ENCODE measurements at regions not wholly inside any gene's neighbourhood (a gene's known extent, or its start where the extent isn't known, plus 50 kb on each side); places are given as distances from the start of the nearest gene placed in this dataset.

DNA sequence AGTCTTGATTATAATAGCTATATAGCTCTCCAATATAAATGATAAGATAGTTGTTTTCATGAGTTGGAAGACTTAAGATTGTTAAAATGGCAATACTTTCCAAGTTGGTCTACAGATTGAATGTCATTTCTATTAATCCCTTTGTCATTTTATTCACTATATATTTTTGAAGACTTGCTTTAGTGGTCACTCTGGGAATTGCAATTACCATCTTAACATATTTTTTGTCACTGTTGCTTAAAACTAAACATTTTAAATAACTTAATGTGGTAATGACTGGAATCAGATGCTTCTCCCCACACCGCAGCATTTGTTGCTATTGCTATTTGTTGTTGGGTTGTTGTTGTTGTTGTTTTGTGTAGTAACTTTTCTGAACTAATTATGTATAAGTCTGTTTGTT lies 1592.9 kb downstream of the MRPL39 start:
- H3K4me2 ChIP-seq (ENCODE audit: insufficient read depth in 1 of 2, low read depth in 2 of 2, low read length in 2 of 2) = no peak overlapping the region
- no peak overlapping the region for H2BK15ac ChIP-seq (ENCODE audit: low read length)
- H3K79me1 ChIP-seq (ENCODE audit: low read depth, low read length) = no peaks in the 10 kb centered on the region
- WGBS, 2 experiments (ENCODE audit: extremely low coverage in 1 of 2, insufficient coverage in 1 of 2, insufficient read length in 1 of 2, insufficient replicate concordance in 2 of 2, low coverage in 1 of 2, low lambda C conversion rate in 2 of 2, missing lambda C conversion rate in 1 of 2) = 90% methylated on average over 1 of the region's 1 CpG; no CpG with 5 or more reads in 1 of the 2 experiments
- H3K27ac ChIP-seq (ENCODE audit: low read depth, low read length) = no peak overlapping the region
- H3K36me3 ChIP-seq (ENCODE audit: control insufficient read depth in 2 of 4, insufficient read depth in 4 of 4, low read length in 3 of 4) = no peaks in the 10 kb centered on the region
- no peaks in the 10 kb centered on the region for H3K4me1 ChIP-seq (replicated peaks in 1 of 4; ENCODE audit: control insufficient read depth in 3 of 4, insufficient read depth in 4 of 4, low read length in 3 of 4)
- DNase-seq (ENCODE audit: low read depth in 1 of 2, low spot score in 2 of 2) (no peak), FAIRE-seq (no peak)
- H3K18ac ChIP-seq (ENCODE audit: extremely low read depth, low read length) = no peak overlapping the region
- H3K56ac ChIP-seq (replicated peaks; ENCODE audit: insufficient read length, low read depth, low read length) = no peak overlapping the region
- no peak overlapping the region for H2BK12ac ChIP-seq (ENCODE audit: low read depth, low read length)
- no peaks in the 10 kb centered on the region for H3K23me2 ChIP-seq (ENCODE audit: low read depth, low read length)
- H2AK5ac ChIP-seq (ENCODE audit: low read depth, low read length) = no peak overlapping the region
- no peaks in the 10 kb centered on the region for H3K79me2 ChIP-seq (ENCODE audit: control insufficient read depth in 1 of 2, insufficient read depth in 2 of 2, low read length in 2 of 2)
- H3K27me3 ChIP-seq (replicated peaks in 1 of 4; ENCODE audit: control insufficient read depth in 3 of 4, extremely low read depth in 1 of 4, insufficient read depth in 3 of 4, low read length in 3 of 4) = no peaks in the 10 kb centered on the region
- CTCF ChIA-PET (ENCODE audit: partially characterized antibody) = interaction anchor here (1.2 to 1.4 kb wide), 2 partner anchors 14 to 29 kb away, joined by 4 to 6 read pairs; no protein-coding TSS in a partner anchor
- H3K9ac ChIP-seq (replicated peaks in 1 of 4; ENCODE audit: extremely low read depth in 1 of 4, low read depth in 3 of 4, low read length in 3 of 4) = no peak overlapping the region
- peaks cover 14 to 35% of the 10 kb centered on the region in 2 experiments; a peak in 2 of 4 replicates for H3K9me3 ChIP-seq (ENCODE audit: insufficient read depth in 2 of 2, low read depth in 1 of 2, low read length in 1 of 2)
- H4K20me1 ChIP-seq (replicated peaks in 1 of 2; ENCODE audit: control insufficient read depth in 1 of 2, insufficient read depth in 2 of 2, low read length in 2 of 2) = no peaks in the 10 kb centered on the region
- no peak overlapping the region for H4K8ac ChIP-seq (ENCODE audit: extremely low read depth, insufficient read depth, low read length)
- H3K23ac ChIP-seq (ENCODE audit: insufficient read length) = no peak overlapping the region
- no peak overlapping the region for H3K4me3 ChIP-seq (ENCODE audit: extremely low read depth in 1 of 4, insufficient read depth in 2 of 4, low read depth in 3 of 4, low read length in 4 of 4)
- H3K4ac ChIP-seq (replicated peaks; ENCODE audit: insufficient read length, low read depth, low read length) = no peak overlapping the region
- H2AFZ ChIP-seq (ENCODE audit: low read length) = no peak overlapping the region
- no peak overlapping the region for H2BK20ac ChIP-seq (ENCODE audit: low read length)
- H2BK120ac ChIP-seq (replicated peaks; ENCODE audit: low read depth, low read length) = no peak overlapping the region
- H3K14ac ChIP-seq (ENCODE audit: insufficient read length) = no peak overlapping the region
- H2BK5ac ChIP-seq (ENCODE audit: low read depth, low read length) = no peak overlapping the region
- POLR2A ChIA-PET (ENCODE audit: partially characterized antibody) = no interaction called here
- H4K5ac ChIP-seq (ENCODE audit: insufficient read length, low read depth, low read length) = no peak overlapping the region
- H4K91ac ChIP-seq (replicated peaks; ENCODE audit: insufficient read length, low read length) = no peak overlapping the region
- no peak for TF ChIP-seq CEBPB (IDR thresholded peaks at IDR 0.05; ENCODE audit: low read depth, low read length)
- TF ChIP-seq CREB1 (IDR thresholded peaks at IDR 0.05) = no peak
- TF ChIP-seq SRF (IDR thresholded peaks at IDR 0.05; ENCODE audit: low read depth, low read length) = no peak
- TF ChIP-seq ATF3 (IDR thresholded peaks at IDR 0.05; ENCODE audit: insufficient read depth, low read depth, low read length) = no peak
- TF ChIP-seq SIRT6 (IDR thresholded peaks at IDR 0.05; ENCODE audit: low read length) = no peak
- TF ChIP-seq RAD21 (IDR thresholded peaks at IDR 0.05 in 1 of 2, conservative IDR thresholded peaks at IDR 0.05 in 1 of 2; ENCODE audit: low read depth in 2 of 2, low read length in 2 of 2) = no peak
- no peak for TF ChIP-seq ATF2 (IDR thresholded peaks at IDR 0.05; ENCODE audit: low read length)
- no peak for TF ChIP-seq PHF8 (conservative IDR thresholded peaks at IDR 0.05; ENCODE audit: low read depth, low read length)
- no peak for TF ChIP-seq KDM5A (IDR thresholded peaks at IDR 0.05; ENCODE audit: low read length)
- no peak for TF ChIP-seq SUZ12 (IDR thresholded peaks at IDR 0.05; ENCODE audit: low read length)
- no peak for TF ChIP-seq KDM4A (IDR thresholded peaks at IDR 0.05; ENCODE audit: low read depth, low read length, severe bottlenecking)
- TF ChIP-seq SIX5 (IDR thresholded peaks at IDR 0.05; ENCODE audit: low read depth, low read length) = no peak
- TF ChIP-seq TBP (IDR thresholded peaks at IDR 0.05; ENCODE audit: low read depth, low read length) = no peak
- no peak for TF ChIP-seq BRCA1 (IDR thresholded peaks at IDR 0.05; ENCODE audit: low read depth, low read length)
